SU-DHL-6 (cell line): ENCODE measurements at regions not wholly inside any gene's neighbourhood (a gene's known extent, or its start where the extent isn't known, plus 50 kb on each side); places are given as distances from the start of the nearest gene placed in this dataset.

Experiments used
- CTCF ChIP-seq: fragments of 200-600 bp; sonication (generic); IDR thresholded peaks from one replicate; pipeline ENCODE4 v1.5.1; 2017; ENCODE audit warnings: antibody characterized with exemption, mild to moderate bottlenecking, low read length, moderate library complexity; ENCODE audit not compliant: insufficient read depth, poor library complexity, severe bottlenecking
- EZH2phosphoT487 ChIP-seq: fragments of 200-600 bp; sonication (generic), shearing (Covaris generic); conservative IDR thresholded peaks from 2 replicates; pipeline ENCODE4 v1.6.1; 2018; ENCODE audit warnings: mild to moderate bottlenecking, antibody characterized with exemption, low read length, moderate library complexity, mixed read lengths

- no peak for TF ChIP-seq CTCF
- TF ChIP-seq EZH2phosphoT487, result no peak
Measured at GRCh38 chr2:15776629-15776919, 163.8 kb upstream of the MYCN start.
